IMR-90 (cell line): ENCODE measurements at regions not wholly inside any gene's neighbourhood (a gene's known extent, or its start where the extent isn't known, plus 50 kb on each side); places are given as distances from the start of the nearest gene placed in this dataset.

Source experiments
- ATAC-seq: fragments of 200-7000 bp; cut with Tn5 transposase; 2 replicates; pipeline ENCODE4 v1.9.1; 2020; ENCODE audit warnings: low read depth, mild to moderate bottlenecking, moderate library complexity
- BruUV-seq: library from RNA; stranded (reverse); fragments of 400-500 nt; replicated peaks from 2 replicates; lab custom pipeline; 2021; lab: Mats Ljungman, UMichigan
- CTCF ChIA-PET: fragments of 300-600 bp; formaldehyde crosslinking; extraction: SDS; loops from one replicate; lab custom pipeline; 2021; ENCODE audit warnings: antibody characterized with exemption; lab: Yijun Ruan, JAX
- POLR2A ChIA-PET: fragments of 300-600 bp; sonication (Branson Sonifier 250); formaldehyde crosslinking; loops from one replicate; lab custom pipeline; 2022; ENCODE audit warnings: antibody characterized with exemption; ENCODE audit not compliant: unreplicated experiment; lab: Charles Lee
- DNase-seq: peaks from one replicate; pipeline ENCODE4 v3.0.0; 2013
- H2AFZ ChIP-seq: replicated peaks from 2 replicates; pipeline ENCODE3; 2013; ENCODE audit warnings: low read length, mild to moderate bottlenecking; ENCODE audit not compliant: poor library complexity
- H2AK5ac ChIP-seq: 2 replicates; pipeline ENCODE4 v1.6.1; 2013; ENCODE audit warnings: low read depth, low read length, inconsistent platforms
- H2AK9ac ChIP-seq: replicated peaks from 2 replicates; pipeline ENCODE3; 2013; ENCODE audit warnings: mild to moderate bottlenecking, low read depth, low read length, moderate library complexity; ENCODE audit not compliant: poor library complexity
- H2BK120ac ChIP-seq: 2 replicates; pipeline ENCODE4 v1.6.1; 2013; ENCODE audit warnings: low read depth, low read length, inconsistent platforms
- H2BK15ac ChIP-seq: 3 replicates; pipeline ENCODE4 v1.6.1; 2013; ENCODE audit warnings: low read depth, low read length, inconsistent platforms
- H2BK20ac ChIP-seq: 2 replicates; pipeline ENCODE4 v1.6.1; 2013; ENCODE audit warnings: low read depth, mild to moderate bottlenecking, inconsistent platforms, low read length, moderate library complexity
- H2BK5ac ChIP-seq: 2 replicates; pipeline ENCODE4 v1.6.1; 2013; ENCODE audit warnings: mild to moderate bottlenecking, low read depth, low read length, inconsistent platforms; ENCODE audit not compliant: poor library complexity, severe bottlenecking
- H3K14ac ChIP-seq: replicated peaks from 2 replicates; pipeline ENCODE4 v1.6.1; 2013; ENCODE audit warnings: low read depth, low read length, inconsistent platforms
- H3K18ac ChIP-seq: 2 replicates; pipeline ENCODE4 v1.6.1; 2013; ENCODE audit warnings: low read depth, low read length, control low read depth
- H3K23ac ChIP-seq: 2 replicates; pipeline ENCODE4 v1.6.1; 2013; ENCODE audit warnings: low read depth, low read length, inconsistent platforms
- H3K27ac ChIP-seq: 2 replicates; pipeline ENCODE4 v1.5.1; 2013; ENCODE audit warnings: mild to moderate bottlenecking, control low read depth, low read length; ENCODE audit not compliant: insufficient read depth
- H3K27me3 ChIP-seq: 2 replicates; pipeline ENCODE4 v1.6.1; 2013; ENCODE audit warnings: low read length; ENCODE audit not compliant: control insufficient read depth, insufficient read depth
- H3K36me3 ChIP-seq: 2 replicates; pipeline ENCODE4 v1.6.1; 2013; ENCODE audit warnings: low read length, mixed read lengths; ENCODE audit not compliant: control insufficient read depth, insufficient read depth
- H3K4ac ChIP-seq: 2 replicates; pipeline ENCODE4 v1.6.1; 2013; ENCODE audit warnings: low read depth, low read length, inconsistent platforms
- H3K4me1 ChIP-seq: 2 replicates; pipeline ENCODE4 v1.6.1; 2013; ENCODE audit warnings: low read length, mixed read lengths; ENCODE audit not compliant: control insufficient read depth, insufficient read depth
- H3K4me2 ChIP-seq: 2 replicates; pipeline ENCODE4 v1.6.1; 2013; ENCODE audit warnings: low read depth, mild to moderate bottlenecking, control low read depth, low read length, moderate library complexity
- H3K4me3 ChIP-seq: 2 replicates; pipeline ENCODE4 v1.5.1; 2013; ENCODE audit warnings: low read depth, mild to moderate bottlenecking, control low read depth, low read length, moderate library complexity; ENCODE audit not compliant: insufficient read depth
- H3K56ac ChIP-seq: 2 replicates; pipeline ENCODE4 v1.6.1; 2013; ENCODE audit warnings: low read length, inconsistent platforms; ENCODE audit not compliant: insufficient read depth; ENCODE audit errors: extremely low read depth
- H3K79me1 ChIP-seq, 2 experiments: 2 replicates each; pipeline ENCODE4 v1.6.1; 2013; ENCODE audit warnings: low read length in 2 of 2, inconsistent platforms in 1 of 2, low read depth in 1 of 2
- H3K9ac ChIP-seq: 2 replicates; pipeline ENCODE4 v1.6.1; 2013; ENCODE audit warnings: low read depth, low read length, control low read depth
- H3K9me1 ChIP-seq: 2 replicates; pipeline ENCODE4 v1.6.1; 2013; ENCODE audit warnings: low read length, inconsistent platforms; ENCODE audit not compliant: insufficient read depth
- H3K9me3 ChIP-seq: 2 replicates; pipeline ENCODE4 v1.6.1; 2013; ENCODE audit warnings: low read length; ENCODE audit not compliant: control insufficient read depth, insufficient read depth
- H4K20me1 ChIP-seq: 2 replicates; pipeline ENCODE4 v1.6.1; 2013; ENCODE audit warnings: low read length, inconsistent platforms; ENCODE audit not compliant: insufficient read depth
- H4K5ac ChIP-seq: 2 replicates; pipeline ENCODE4 v1.6.1; 2013; ENCODE audit warnings: mild to moderate bottlenecking, low read depth, low read length, control low read depth
- H4K8ac ChIP-seq, 2 experiments: 2 replicates each; pipeline ENCODE4 v1.6.1; 2013; ENCODE audit warnings: low read depth in 2 of 2, low read length in 2 of 2, control low read depth in 1 of 2, inconsistent platforms in 1 of 2
- H4K91ac ChIP-seq: 2 replicates; pipeline ENCODE4 v1.6.1; 2013; ENCODE audit warnings: low read depth, low read length, inconsistent platforms; ENCODE audit not compliant: insufficient read depth
- CEBPB ChIP-seq: IDR thresholded peaks from 2 replicates; pipeline ENCODE4 v1.6.1; 2012; ENCODE audit warnings: low read depth, low read length, improper control_type of control experiment
- CHD1 ChIP-seq: IDR thresholded peaks from 2 replicates; pipeline ENCODE4 v1.6.1; 2012; ENCODE audit warnings: low read depth, low read length, improper control_type of control experiment
- MAZ ChIP-seq: IDR thresholded peaks from 2 replicates; pipeline ENCODE4 v1.6.1; 2012; ENCODE audit warnings: low read depth, mild to moderate bottlenecking, low read length, improper control_type of control experiment, moderate library complexity, borderline replicate concordance
- POLR2A ChIP-seq: IDR thresholded peaks from 2 replicates; pipeline ENCODE4 v1.6.1; 2012; ENCODE audit warnings: mild to moderate bottlenecking, low read depth, low read length
- RAD21 ChIP-seq: IDR thresholded peaks from 2 replicates; pipeline ENCODE4 v1.6.1; 2012; ENCODE audit warnings: low read length, improper control_type of control experiment
- USF2 ChIP-seq: fragments of 150-350 bp; IDR thresholded peaks from 2 replicates; pipeline ENCODE4 v1.6.1; 2017; ENCODE audit warnings: mild to moderate bottlenecking, antibody characterized with exemption, low read length, low read depth
- WGBS, 2 experiments: methylation state at CpG; one replicate each; pipeline versions ENCODE4 v1.1.5 to v1.1.7; 2013; ENCODE audit warnings: missing lambda C conversion rate in 2 of 2; ENCODE audit not compliant: insufficient read length in 1 of 2; ENCODE audit errors: extremely low coverage in 2 of 2; 5-methylcytosine and 5-hydroxymethylcytosine counted together
- dilution Hi-C: fragments of 300-500 bp; cut with HindIII; formaldehyde crosslinking; loops from one replicate; pipeline ENCODE4 v1.14.3; 2018; ENCODE audit warnings: low sequenced_read_pairs; ENCODE audit not compliant: unreplicated experiment
- in situ Hi-C: fragments of 300-500 bp; cut with MboI; formaldehyde crosslinking; loops from 3 replicates; pipeline ENCODE4 v1.14.3; 2019; ENCODE audit warnings: low sequenced_read_pairs, inconsistent platforms, mixed read lengths
- intact Hi-C: fragments of 100-400 bp; cut with micrococcal nuclease; formaldehyde crosslinking; loops from 2 replicates; pipeline ENCODE4 v1.10.0; 2022
- TF ChIP-seq, protein P1 (sequence below): conservative IDR thresholded peaks from 2 replicates; pipeline ENCODE4 v1.5.1; 2012; ENCODE audit warnings: mild to moderate bottlenecking, low read depth, low read length, improper control_type of control experiment

- Histone ChIP-seq H4K5ac (no peak overlapping the region), H3K36me3 (no peaks in the 10 kb centered on the region), H2AK9ac (no peak overlapping the region), H4K20me1 (no peaks in the 10 kb centered on the region), H2BK5ac (no peak overlapping the region), H3K4ac (no peak overlapping the region), H2AK5ac (no peak overlapping the region), H2AFZ (no peak overlapping the region), H2BK15ac (no peak overlapping the region), H3K4me1 (no peaks in the 10 kb centered on the region), H2BK120ac (no peak overlapping the region), H3K4me3 (no peak overlapping the region), H4K91ac (no peak overlapping the region), H3K9ac (no peak overlapping the region), H3K56ac (no peak overlapping the region), H3K9me3 (peaks cover 5% of the 10 kb centered on the region), H3K9me1 (no peaks in the 10 kb centered on the region), H3K27me3 (no peaks in the 10 kb centered on the region), H3K23ac (no peak overlapping the region), H3K27ac (no peak overlapping the region), H2BK20ac (no peak overlapping the region), H3K4me2 (no peak overlapping the region), H3K14ac (no peak overlapping the region), H3K79me1 (no peaks in the 10 kb centered on the region), H4K8ac (no peak overlapping the region), H3K18ac (no peak overlapping the region)
- ATAC-seq (no peak), DNase-seq (no peak)
- in situ Hi-C loops, result no loop called here
- no peak for TF ChIP-seq USF2
- TF ChIP-seq RAD21, result no peak
- TF ChIP-seq CEBPB, result no peak
- no peak for TF ChIP-seq MAZ
- TF ChIP-seq, protein P1, sequence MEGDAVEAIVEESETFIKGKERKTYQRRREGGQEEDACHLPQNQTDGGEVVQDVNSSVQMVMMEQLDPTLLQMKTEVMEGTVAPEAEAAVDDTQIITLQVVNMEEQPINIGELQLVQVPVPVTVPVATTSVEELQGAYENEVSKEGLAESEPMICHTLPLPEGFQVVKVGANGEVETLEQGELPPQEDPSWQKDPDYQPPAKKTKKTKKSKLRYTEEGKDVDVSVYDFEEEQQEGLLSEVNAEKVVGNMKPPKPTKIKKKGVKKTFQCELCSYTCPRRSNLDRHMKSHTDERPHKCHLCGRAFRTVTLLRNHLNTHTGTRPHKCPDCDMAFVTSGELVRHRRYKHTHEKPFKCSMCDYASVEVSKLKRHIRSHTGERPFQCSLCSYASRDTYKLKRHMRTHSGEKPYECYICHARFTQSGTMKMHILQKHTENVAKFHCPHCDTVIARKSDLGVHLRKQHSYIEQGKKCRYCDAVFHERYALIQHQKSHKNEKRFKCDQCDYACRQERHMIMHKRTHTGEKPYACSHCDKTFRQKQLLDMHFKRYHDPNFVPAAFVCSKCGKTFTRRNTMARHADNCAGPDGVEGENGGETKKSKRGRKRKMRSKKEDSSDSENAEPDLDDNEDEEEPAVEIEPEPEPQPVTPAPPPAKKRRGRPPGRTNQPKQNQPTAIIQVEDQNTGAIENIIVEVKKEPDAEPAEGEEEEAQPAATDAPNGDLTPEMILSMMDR, result no peak
- no peak for TF ChIP-seq CHD1
- no peak for TF ChIP-seq POLR2A
- dilution Hi-C loops, result no loop called here
- WGBS, 2 experiments, result no CpG with 5 or more reads among the region's 1 CpG
- intact Hi-C loops, result no loop called here
- POLR2A ChIA-PET, result no interaction called here
- no TSS peak for BruUV-seq
- CTCF ChIA-PET, result no interaction called here
These were observed 636.3 kb upstream of the HTR2C start for GRCh38 chrX:113947548-113947947.
